Liver (tissue), 3 donors: ENCODE measurements at regions not wholly inside any gene's neighbourhood (a gene's known extent, or its start where the extent isn't known, plus 50 kb on each side); places are given as distances from the start of the nearest gene placed in this dataset.

Experiments
- EGR1 ChIP-seq, 2 donors: IDR thresholded peaks; 2 replicates each; pipeline ENCODE4 v1.6.1; 2016 to 2018; ENCODE audit warnings: antibody characterized with exemption in 2 of 2, low read depth in 2 of 2
- FOXA1 ChIP-seq: IDR thresholded peaks from 2 replicates; pipeline ENCODE4 v1.6.1; 2016; ENCODE audit warnings: antibody characterized with exemption
- GABPA ChIP-seq, 2 donors: IDR thresholded peaks in 1 of 2; conservative IDR thresholded peaks in 1 of 2; 2 replicates each; pipeline ENCODE4 v1.6.1; 2016; ENCODE audit warnings: antibody characterized with exemption in 2 of 2, mild to moderate bottlenecking in 1 of 2, moderate library complexity in 1 of 2
- JUND ChIP-seq, 2 donors: IDR thresholded peaks; 2 replicates each; pipeline ENCODE4 v1.6.1; 2016; ENCODE audit warnings: antibody characterized with exemption in 2 of 2
- RAD21 ChIP-seq, 2 donors: IDR thresholded peaks; 2 replicates each; pipeline ENCODE4 v1.6.1; 2016; ENCODE audit warnings: antibody characterized with exemption in 2 of 2, mild to moderate bottlenecking in 2 of 2
- SP1 ChIP-seq: IDR thresholded peaks from 2 replicates; pipeline ENCODE4 v1.6.1; 2018; ENCODE audit warnings: antibody characterized with exemption, mild to moderate bottlenecking
- TAF1 ChIP-seq: conservative IDR thresholded peaks from 2 replicates; pipeline ENCODE4 v1.6.1; 2016; ENCODE audit warnings: antibody characterized with exemption, mild to moderate bottlenecking
- YY1 ChIP-seq: IDR thresholded peaks from 2 replicates; pipeline ENCODE4 v1.6.1; 2016; ENCODE audit warnings: antibody characterized with exemption, mild to moderate bottlenecking
- TF ChIP-seq, protein P1 (sequence below): IDR thresholded peaks from 2 replicates; pipeline ENCODE4 v1.6.1; 2016; ENCODE audit warnings: antibody characterized with exemption, mild to moderate bottlenecking
- TF ChIP-seq, protein P2 (sequence below): fragments of 150-350 bp; IDR thresholded peaks from 2 replicates; pipeline ENCODE4 v1.5.1; 2017; ENCODE audit warnings: improper control_type of control experiment, low read depth, low read length; ENCODE audit not compliant: missing input control
- TF ChIP-seq, protein P3 (sequence below): IDR thresholded peaks from 2 replicates; pipeline ENCODE4 v1.6.1; 2016; ENCODE audit warnings: antibody characterized with exemption
- TF ChIP-seq, protein P4 (sequence below): IDR thresholded peaks from 2 replicates; pipeline ENCODE4 v1.6.1; 2016; ENCODE audit warnings: antibody characterized with exemption
- donor health status: healthy.
- donor health status: healthy.

DNA sequence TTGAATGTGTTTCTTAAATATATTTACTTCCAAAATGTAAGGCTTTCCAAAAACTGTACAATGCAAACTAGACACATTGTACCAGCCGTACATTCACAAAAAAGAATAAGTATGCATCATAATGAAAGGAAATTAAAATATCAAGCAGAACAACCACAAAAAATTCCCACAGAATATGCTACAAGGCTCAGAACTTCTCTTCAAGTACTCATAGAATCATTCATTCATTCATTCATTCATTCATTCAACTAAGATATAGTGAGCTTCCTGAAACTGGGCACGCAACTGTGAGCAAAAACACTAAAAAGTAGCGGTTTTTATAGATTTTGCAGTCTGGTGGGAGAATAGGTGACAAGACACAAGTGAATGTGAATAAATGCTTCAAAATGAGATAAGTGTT lies 690.1 kb downstream of the KCNA4 start:
- TF ChIP-seq, protein P1, sequence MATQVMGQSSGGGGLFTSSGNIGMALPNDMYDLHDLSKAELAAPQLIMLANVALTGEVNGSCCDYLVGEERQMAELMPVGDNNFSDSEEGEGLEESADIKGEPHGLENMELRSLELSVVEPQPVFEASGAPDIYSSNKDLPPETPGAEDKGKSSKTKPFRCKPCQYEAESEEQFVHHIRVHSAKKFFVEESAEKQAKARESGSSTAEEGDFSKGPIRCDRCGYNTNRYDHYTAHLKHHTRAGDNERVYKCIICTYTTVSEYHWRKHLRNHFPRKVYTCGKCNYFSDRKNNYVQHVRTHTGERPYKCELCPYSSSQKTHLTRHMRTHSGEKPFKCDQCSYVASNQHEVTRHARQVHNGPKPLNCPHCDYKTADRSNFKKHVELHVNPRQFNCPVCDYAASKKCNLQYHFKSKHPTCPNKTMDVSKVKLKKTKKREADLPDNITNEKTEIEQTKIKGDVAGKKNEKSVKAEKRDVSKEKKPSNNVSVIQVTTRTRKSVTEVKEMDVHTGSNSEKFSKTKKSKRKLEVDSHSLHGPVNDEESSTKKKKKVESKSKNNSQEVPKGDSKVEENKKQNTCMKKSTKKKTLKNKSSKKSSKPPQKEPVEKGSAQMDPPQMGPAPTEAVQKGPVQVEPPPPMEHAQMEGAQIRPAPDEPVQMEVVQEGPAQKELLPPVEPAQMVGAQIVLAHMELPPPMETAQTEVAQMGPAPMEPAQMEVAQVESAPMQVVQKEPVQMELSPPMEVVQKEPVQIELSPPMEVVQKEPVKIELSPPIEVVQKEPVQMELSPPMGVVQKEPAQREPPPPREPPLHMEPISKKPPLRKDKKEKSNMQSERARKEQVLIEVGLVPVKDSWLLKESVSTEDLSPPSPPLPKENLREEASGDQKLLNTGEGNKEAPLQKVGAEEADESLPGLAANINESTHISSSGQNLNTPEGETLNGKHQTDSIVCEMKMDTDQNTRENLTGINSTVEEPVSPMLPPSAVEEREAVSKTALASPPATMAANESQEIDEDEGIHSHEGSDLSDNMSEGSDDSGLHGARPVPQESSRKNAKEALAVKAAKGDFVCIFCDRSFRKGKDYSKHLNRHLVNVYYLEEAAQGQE, result no peak
- TF ChIP-seq EGR1 (IDR thresholded peaks at IDR 0.05; ENCODE audit: low read depth in 2 of 2), result no peak
- no peak for TF ChIP-seq JUND (IDR thresholded peaks at IDR 0.05)
- TF ChIP-seq, protein P2, sequence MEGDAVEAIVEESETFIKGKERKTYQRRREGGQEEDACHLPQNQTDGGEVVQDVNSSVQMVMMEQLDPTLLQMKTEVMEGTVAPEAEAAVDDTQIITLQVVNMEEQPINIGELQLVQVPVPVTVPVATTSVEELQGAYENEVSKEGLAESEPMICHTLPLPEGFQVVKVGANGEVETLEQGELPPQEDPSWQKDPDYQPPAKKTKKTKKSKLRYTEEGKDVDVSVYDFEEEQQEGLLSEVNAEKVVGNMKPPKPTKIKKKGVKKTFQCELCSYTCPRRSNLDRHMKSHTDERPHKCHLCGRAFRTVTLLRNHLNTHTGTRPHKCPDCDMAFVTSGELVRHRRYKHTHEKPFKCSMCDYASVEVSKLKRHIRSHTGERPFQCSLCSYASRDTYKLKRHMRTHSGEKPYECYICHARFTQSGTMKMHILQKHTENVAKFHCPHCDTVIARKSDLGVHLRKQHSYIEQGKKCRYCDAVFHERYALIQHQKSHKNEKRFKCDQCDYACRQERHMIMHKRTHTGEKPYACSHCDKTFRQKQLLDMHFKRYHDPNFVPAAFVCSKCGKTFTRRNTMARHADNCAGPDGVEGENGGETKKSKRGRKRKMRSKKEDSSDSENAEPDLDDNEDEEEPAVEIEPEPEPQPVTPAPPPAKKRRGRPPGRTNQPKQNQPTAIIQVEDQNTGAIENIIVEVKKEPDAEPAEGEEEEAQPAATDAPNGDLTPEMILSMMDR, result no peak
- TF ChIP-seq SP1, result no peak
- no peak for TF ChIP-seq YY1
- TF ChIP-seq, protein P3, sequence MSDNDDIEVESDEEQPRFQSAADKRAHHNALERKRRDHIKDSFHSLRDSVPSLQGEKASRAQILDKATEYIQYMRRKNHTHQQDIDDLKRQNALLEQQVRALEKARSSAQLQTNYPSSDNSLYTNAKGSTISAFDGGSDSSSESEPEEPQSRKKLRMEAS, result no peak
- TF ChIP-seq GABPA (IDR thresholded peaks at IDR 0.05 in 1 of 2, conservative IDR thresholded peaks at IDR 0.05 in 1 of 2), result no peak
- TF ChIP-seq TAF1, result no peak
- TF ChIP-seq, protein P4, sequence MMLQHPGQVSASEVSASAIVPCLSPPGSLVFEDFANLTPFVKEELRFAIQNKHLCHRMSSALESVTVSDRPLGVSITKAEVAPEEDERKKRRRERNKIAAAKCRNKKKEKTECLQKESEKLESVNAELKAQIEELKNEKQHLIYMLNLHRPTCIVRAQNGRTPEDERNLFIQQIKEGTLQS, result no peak
- TF ChIP-seq RAD21 (IDR thresholded peaks at IDR 0.05), result no peak
- TF ChIP-seq FOXA1, result no peak
